ENCODE measurements at regions not wholly inside any gene's neighbourhood (a gene's known extent, or its start where the extent isn't known, plus 50 kb on each side); places are given as distances from the start of the nearest gene placed in this dataset.

DNA sequence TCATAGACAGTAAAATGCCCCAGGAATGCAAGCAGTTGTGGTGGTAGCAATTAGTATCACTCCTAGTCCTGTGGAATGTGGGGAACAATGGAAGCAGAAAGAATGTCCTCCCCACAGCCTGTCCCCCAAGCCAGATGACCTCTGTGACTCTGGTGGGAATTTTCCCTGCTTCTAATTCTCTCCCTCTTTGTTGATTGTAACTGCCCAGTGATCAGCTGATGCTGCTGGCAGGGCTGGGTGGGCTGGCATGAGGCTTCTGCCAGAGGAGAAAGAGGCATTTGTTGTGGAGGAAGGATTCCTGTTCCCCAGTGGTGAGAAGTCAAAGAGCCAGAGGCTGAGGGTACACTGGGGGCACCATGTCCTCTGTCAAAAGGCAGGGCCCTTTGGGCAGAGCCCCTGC, 116.7 kb upstream of the NCAM1 start:
- no peak for DNase-seq
- Histone ChIP-seq H3K27ac (no peak overlapping the region), H3K4me1 (no peaks in the 10 kb centered on the region), H3K9me3 (no peaks in the 10 kb centered on the region), H3K27me3 (ENCODE audit: low read depth) (no peaks in the 10 kb centered on the region), H3K4me3 (no peak overlapping the region), H3K36me3 (no peaks in the 10 kb centered on the region)
- intact Hi-C loops (cut with DNase I), result no loop called here
- TF ChIP-seq, protein P1, sequence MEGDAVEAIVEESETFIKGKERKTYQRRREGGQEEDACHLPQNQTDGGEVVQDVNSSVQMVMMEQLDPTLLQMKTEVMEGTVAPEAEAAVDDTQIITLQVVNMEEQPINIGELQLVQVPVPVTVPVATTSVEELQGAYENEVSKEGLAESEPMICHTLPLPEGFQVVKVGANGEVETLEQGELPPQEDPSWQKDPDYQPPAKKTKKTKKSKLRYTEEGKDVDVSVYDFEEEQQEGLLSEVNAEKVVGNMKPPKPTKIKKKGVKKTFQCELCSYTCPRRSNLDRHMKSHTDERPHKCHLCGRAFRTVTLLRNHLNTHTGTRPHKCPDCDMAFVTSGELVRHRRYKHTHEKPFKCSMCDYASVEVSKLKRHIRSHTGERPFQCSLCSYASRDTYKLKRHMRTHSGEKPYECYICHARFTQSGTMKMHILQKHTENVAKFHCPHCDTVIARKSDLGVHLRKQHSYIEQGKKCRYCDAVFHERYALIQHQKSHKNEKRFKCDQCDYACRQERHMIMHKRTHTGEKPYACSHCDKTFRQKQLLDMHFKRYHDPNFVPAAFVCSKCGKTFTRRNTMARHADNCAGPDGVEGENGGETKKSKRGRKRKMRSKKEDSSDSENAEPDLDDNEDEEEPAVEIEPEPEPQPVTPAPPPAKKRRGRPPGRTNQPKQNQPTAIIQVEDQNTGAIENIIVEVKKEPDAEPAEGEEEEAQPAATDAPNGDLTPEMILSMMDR (IDR thresholded peaks at IDR 0.05), result no peak
- ATAC-seq, result no peak

DNA sequence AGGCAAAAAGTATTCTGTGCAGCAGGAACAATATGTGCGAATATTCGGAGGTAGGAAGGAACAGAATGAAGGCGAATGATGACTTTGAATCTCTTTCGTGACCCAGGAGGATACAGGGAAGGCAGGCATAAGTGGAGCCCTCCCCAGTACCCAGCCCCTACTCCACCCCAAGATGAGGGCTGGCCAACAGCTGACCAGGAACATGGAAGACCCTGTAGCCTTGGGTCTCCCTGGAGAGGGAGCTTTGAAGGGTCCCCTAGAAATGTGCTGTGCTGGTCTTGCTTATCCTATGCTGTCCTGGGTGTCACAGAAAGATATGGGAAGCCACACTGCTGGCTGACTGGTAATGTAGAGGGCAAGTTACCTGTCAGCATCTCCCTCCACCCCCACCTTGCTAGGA, 113.7 kb upstream of the NCAM1 start:
- intact Hi-C loops (cut with DNase I), result no loop called here
- TF ChIP-seq, protein P1 (IDR thresholded peaks at IDR 0.05), result no peak
- DNase-seq (no peak), ATAC-seq (no peak)
- Histone ChIP-seq H3K27me3 (ENCODE audit: low read depth) (no peaks in the 10 kb centered on the region), H3K9me3 (no peaks in the 10 kb centered on the region), H3K36me3 (no peaks in the 10 kb centered on the region), H3K27ac (no peak overlapping the region), H3K4me1 (no peaks in the 10 kb centered on the region), H3K4me3 (no peak overlapping the region)

DNA sequence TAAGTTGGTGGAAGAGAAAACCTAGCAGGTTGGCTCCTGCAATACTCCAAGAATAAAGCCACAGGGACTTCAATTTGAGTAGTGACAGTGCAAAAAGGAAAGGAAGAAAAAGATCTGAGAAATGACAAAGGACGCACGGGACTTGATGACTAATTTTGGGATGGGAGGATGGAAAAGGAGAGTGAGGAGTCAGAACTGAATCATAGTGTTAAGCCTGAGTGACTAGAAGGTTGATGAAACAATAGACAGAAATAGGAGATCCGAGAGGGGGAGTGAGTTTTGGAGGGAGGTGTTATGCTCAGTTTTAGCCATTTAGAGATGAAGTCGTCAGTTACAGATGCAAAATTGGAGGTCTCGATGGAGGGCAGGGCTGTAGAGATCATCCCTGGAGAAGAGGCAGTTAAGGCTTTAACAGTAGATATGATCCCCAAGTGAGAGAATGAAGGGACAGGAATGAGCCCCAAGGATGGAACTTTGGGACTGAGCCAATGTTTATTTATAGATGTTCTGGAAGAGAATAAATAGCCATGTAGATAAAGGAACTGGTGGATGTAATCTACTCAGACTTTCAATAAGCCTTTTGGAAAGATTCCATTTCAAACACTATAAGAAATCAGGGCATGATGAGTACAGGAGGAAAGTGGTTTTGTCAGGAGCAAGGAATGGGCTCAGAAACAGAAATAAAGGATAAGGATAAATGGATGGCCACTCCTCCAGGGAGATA, 108.9 kb upstream of the NCAM1 start:
- ATAC-seq, result no peak
- no peaks in the 10 kb centered on the region for H3K9me3 ChIP-seq
- H3K27me3 ChIP-seq (ENCODE audit: low read depth), result no peaks in the 10 kb centered on the region
- no peak overlapping the region for H3K27ac ChIP-seq
- TF ChIP-seq, protein P1 (IDR thresholded peaks at IDR 0.05), result no peak
- no peak for DNase-seq
- H3K36me3 ChIP-seq, result no peaks in the 10 kb centered on the region
- no peak overlapping the region for H3K4me3 ChIP-seq
- intact Hi-C loops (cut with DNase I), result no loop called here
- H3K4me1 ChIP-seq, result no peaks in the 10 kb centered on the region

DNA sequence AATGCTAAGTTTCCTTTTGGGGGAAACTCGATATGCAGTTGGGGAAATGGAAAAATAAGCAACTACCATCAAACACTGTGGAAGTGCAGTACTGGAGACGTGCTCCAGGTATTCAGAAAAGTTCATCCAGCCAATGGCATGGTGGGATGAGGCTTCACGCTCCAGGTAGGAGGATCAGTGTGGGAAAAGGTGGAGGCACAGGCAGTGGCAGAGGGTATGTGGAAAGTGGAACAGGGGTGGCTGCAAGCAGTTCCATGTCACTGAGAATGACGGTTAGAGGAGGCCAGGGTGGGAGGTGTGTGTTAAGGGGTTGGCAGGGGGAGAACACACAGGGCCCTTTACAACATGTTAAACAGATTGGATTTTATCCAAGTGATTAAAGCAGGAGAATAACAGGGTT, 105.1 kb upstream of the NCAM1 start:
- no peaks in the 10 kb centered on the region for H3K36me3 ChIP-seq
- TF ChIP-seq, protein P1 (IDR thresholded peaks at IDR 0.05), result no peak
- ATAC-seq (no peak), DNase-seq (no peak)
- H3K27me3 ChIP-seq (ENCODE audit: low read depth), result no peaks in the 10 kb centered on the region
- peaks cover 3% of the 10 kb centered on the region for H3K9me3 ChIP-seq
- H3K4me1 ChIP-seq, result no peaks in the 10 kb centered on the region
- H3K27ac ChIP-seq, result no peak overlapping the region
- intact Hi-C loops (cut with DNase I), result no loop called here
- no peak overlapping the region for H3K4me3 ChIP-seq

DNA sequence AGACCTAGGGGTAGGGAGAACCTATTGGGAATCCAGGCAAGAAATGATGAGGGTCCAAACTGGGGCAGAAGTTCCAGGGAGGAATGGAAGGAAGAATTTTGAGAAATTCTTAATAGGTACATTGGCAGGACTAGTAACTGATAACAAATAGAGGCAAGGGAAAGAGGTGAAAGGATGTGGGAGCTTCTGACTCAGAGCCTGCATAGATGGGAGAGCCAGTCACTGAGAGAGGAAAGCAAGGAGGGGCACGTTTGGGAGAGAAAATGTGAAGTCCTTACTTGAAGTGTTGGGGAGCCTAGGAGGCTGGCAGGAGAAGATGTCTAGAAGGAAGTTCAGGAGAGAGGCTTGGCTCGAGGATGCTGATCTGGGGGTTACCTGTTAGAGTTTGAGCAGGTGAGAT, 104.6 kb upstream of the NCAM1 start:
- DNase-seq (no peak), ATAC-seq (no peak)
- Histone ChIP-seq H3K4me1 (no peaks in the 10 kb centered on the region), H3K4me3 (no peak overlapping the region), H3K9me3 (peaks cover 7% of the 10 kb centered on the region), H3K27me3 (ENCODE audit: low read depth) (no peaks in the 10 kb centered on the region), H3K36me3 (no peaks in the 10 kb centered on the region), H3K27ac (no peak overlapping the region)
- intact Hi-C loops (cut with DNase I), result no loop called here
- TF ChIP-seq, protein P1 (IDR thresholded peaks at IDR 0.05), result no peak

All from lower lobe of right lung (tissue), 2 donors.